Peyer's patch (tissue), 4 donors: ENCODE measurements at regions not wholly inside any gene's neighbourhood (a gene's known extent, or its start where the extent isn't known, plus 50 kb on each side); places are given as distances from the start of the nearest gene placed in this dataset.

Source experiments
- CTCF ChIP-seq, 6 experiments: fragments of 450-650 bp in 4 of 6; fragments of 200-600 bp in 2 of 6; sonication (generic) in 1 of 6; IDR thresholded peaks; one replicate each; pipeline ENCODE4 v1.5.1; 2017 to 2019; ENCODE audit warnings: antibody characterized with exemption in 6 of 6, mild to moderate bottlenecking in 3 of 6, moderate library complexity in 1 of 6
- POLR2A ChIP-seq, 2 donors: fragments of 450-650 bp; IDR thresholded peaks; one replicate each; pipeline ENCODE4 v1.5.1; 2017; ENCODE audit warnings: antibody characterized with exemption in 2 of 2, mild to moderate bottlenecking in 2 of 2, moderate library complexity in 2 of 2

GRCh38 chr14:41144370-41144769 lies 462.3 kb upstream of the LRFN5 start:
- TF ChIP-seq POLR2A (IDR thresholded peaks at IDR 0.05) (no peak), CTCF (IDR thresholded peaks at IDR 0.05) (no peak)
